GM23338 (cell line): ENCODE measurements at regions not wholly inside any gene's neighbourhood (a gene's known extent, or its start where the extent isn't known, plus 50 kb on each side); places are given as distances from the start of the nearest gene placed in this dataset.

ENCODE experiments used
- ATAC-seq: fragments of 200-7000 bp; cut with Tn5 transposase; 3 replicates; pipeline ENCODE4 v1.9.1; 2020
- DNase-seq: peaks from one replicate; pipeline ENCODE4 v3.0.0-alpha.2; 2015; ENCODE audit warnings: low spot score
- H2AFZ ChIP-seq: fragments of 200-600 bp; sonication (generic); 2 replicates; pipeline ENCODE4 v1.8.0; 2016; ENCODE audit warnings: antibody characterized with exemption, mild to moderate bottlenecking, moderate library complexity
- H3F3A ChIP-seq: fragments of 200-600 bp; sonication (generic); replicated peaks from 2 replicates; pipeline ENCODE4 v1.8.0; 2017; ENCODE audit warnings: antibody characterized with exemption, mixed run types, low read depth
- H3K27ac ChIP-seq: fragments of 200-600 bp; sonication (generic); 2 replicates; pipeline ENCODE4 v1.6.1; 2016; ENCODE audit warnings: low read depth
- H3K27me3 ChIP-seq: fragments of 200-600 bp; sonication (generic); 2 replicates; pipeline ENCODE4 v1.8.0; 2016; ENCODE audit warnings: mild to moderate bottlenecking, mixed run types, moderate library complexity; ENCODE audit not compliant: insufficient read depth
- H3K36me3 ChIP-seq: fragments of 200-600 bp; sonication (generic); 2 replicates; pipeline ENCODE4 v1.8.0; 2016; ENCODE audit warnings: mild to moderate bottlenecking; ENCODE audit not compliant: insufficient read depth
- H3K4me1 ChIP-seq: fragments of 200-600 bp; sonication (generic); 2 replicates; pipeline ENCODE4 v1.8.0; 2016; ENCODE audit warnings: mild to moderate bottlenecking, moderate library complexity; ENCODE audit not compliant: insufficient read depth
- H3K4me2 ChIP-seq: fragments of 200-600 bp; sonication (generic); 2 replicates; pipeline ENCODE4 v1.7.1; 2017; ENCODE audit warnings: mixed run types
- H3K4me3 ChIP-seq: fragments of 200-600 bp; sonication (generic); 2 replicates; pipeline ENCODE4 v1.6.1; 2016; ENCODE audit warnings: mixed run types
- H3K79me2 ChIP-seq: fragments of 200-600 bp; sonication (generic); replicated peaks from 2 replicates; pipeline ENCODE4 v1.8.0; 2017; ENCODE audit warnings: mild to moderate bottlenecking; ENCODE audit not compliant: insufficient read depth
- H3K9me2 ChIP-seq: fragments of 200-600 bp; sonication (generic); 2 replicates; pipeline ENCODE4 v1.8.0; 2017; ENCODE audit not compliant: insufficient read depth
- H4K20me1 ChIP-seq: fragments of 200-600 bp; sonication (generic); replicated peaks from 2 replicates; pipeline ENCODE4 v1.8.0; 2017; ENCODE audit warnings: mild to moderate bottlenecking; ENCODE audit not compliant: insufficient read depth
- H3K27ac Mint-ChIP-seq: 2 replicates; pipeline ENCODE4 v1.8.0; 2020; ENCODE audit warnings: inconsistent platforms, mild to moderate bottlenecking, moderate library complexity, mixed read lengths
- H3K27me3 Mint-ChIP-seq: 3 replicates; pipeline ENCODE4 v1.8.0; 2022; ENCODE audit warnings: low read depth, mild to moderate bottlenecking, moderate library complexity, mixed read lengths, inconsistent platforms; ENCODE audit not compliant: insufficient read depth, poor library complexity
- H3K36me3 Mint-ChIP-seq: 3 replicates; pipeline ENCODE4 v1.8.0; 2021; ENCODE audit warnings: low read depth, mild to moderate bottlenecking, inconsistent platforms, moderate library complexity, mixed read lengths
- H3K4me1 Mint-ChIP-seq: 3 replicates; pipeline ENCODE4 v1.8.0; 2020; ENCODE audit warnings: mild to moderate bottlenecking, inconsistent platforms, mixed read lengths
- H3K4me3 Mint-ChIP-seq: 3 replicates; pipeline ENCODE4 v1.8.0; 2021; ENCODE audit warnings: moderate library complexity, mild to moderate bottlenecking, inconsistent platforms, mixed read lengths
- H3K9me3 Mint-ChIP-seq: 3 replicates; pipeline ENCODE4 v1.8.0; 2020; ENCODE audit warnings: moderate library complexity, mild to moderate bottlenecking, inconsistent platforms, mixed read lengths
- CTCF ChIP-seq, 2 experiments: fragments of 200-600 bp in 1 of 2; sonication (generic) in 1 of 2; conservative IDR thresholded peaks; 2 replicates each; pipeline versions ENCODE4 v1.5.1 to v1.6.1; 2016 to 2017; ENCODE audit warnings: antibody characterized with exemption in 2 of 2, low read depth in 2 of 2, mild to moderate bottlenecking in 2 of 2, moderate library complexity in 1 of 2
- NANOG ChIP-seq: IDR thresholded peaks from 2 replicates; pipeline ENCODE4 v1.6.1; 2016; ENCODE audit warnings: antibody characterized with exemption, borderline replicate concordance
- ZNF331 ChIP-seq: fragments of 250-450 bp; sonication (Bioruptor Pico); IDR thresholded peaks from 2 replicates; pipeline ENCODE4 v1.5.0; 2020; ENCODE audit warnings: low read depth, mild to moderate bottlenecking, moderate library complexity
- TF ChIP-seq, protein P1 (sequence below): fragments of 250-450 bp; sonication (Bioruptor Pico); IDR thresholded peaks from 2 replicates; pipeline ENCODE4 v1.5.0; 2020; ENCODE audit warnings: mild to moderate bottlenecking, moderate library complexity

GRCh38 chr2:37568565-37568964, 102.9 kb downstream of the CDC42EP3 start:
- Mint-ChIP-seq H3K36me3 (no peaks in the 10 kb centered on the region), H3K27ac (no peak overlapping the region), H3K27me3 (no peaks in the 10 kb centered on the region), H3K4me1 (peaks cover 3% of the 10 kb centered on the region), H3K9me3 (peaks cover 3% of the 10 kb centered on the region; the same call in 1 of the 3 replicates), H3K4me3 (no peak overlapping the region)
- Histone ChIP-seq H3K27me3 (no peaks in the 10 kb centered on the region), H3K4me1 (no peaks in the 10 kb centered on the region), H3K27ac (no peak overlapping the region), H2AFZ (no peak overlapping the region), H3K4me2 (no peak overlapping the region), H3K79me2 (no peaks in the 10 kb centered on the region), H3K36me3 (no peaks in the 10 kb centered on the region), H3K9me2 (no peaks in the 10 kb centered on the region), H4K20me1 (no peaks in the 10 kb centered on the region), H3F3A (no peaks in the 10 kb centered on the region), H3K4me3 (no peak overlapping the region)
- no peak for ATAC-seq
- TF ChIP-seq NANOG (no peak), CTCF (conservative IDR thresholded peaks at IDR 0.05; ENCODE audit: low read depth in 2 of 2) (no peak), ZNF331 (CRISPR knock-in tag) (no peak)
- TF ChIP-seq, protein P1, sequence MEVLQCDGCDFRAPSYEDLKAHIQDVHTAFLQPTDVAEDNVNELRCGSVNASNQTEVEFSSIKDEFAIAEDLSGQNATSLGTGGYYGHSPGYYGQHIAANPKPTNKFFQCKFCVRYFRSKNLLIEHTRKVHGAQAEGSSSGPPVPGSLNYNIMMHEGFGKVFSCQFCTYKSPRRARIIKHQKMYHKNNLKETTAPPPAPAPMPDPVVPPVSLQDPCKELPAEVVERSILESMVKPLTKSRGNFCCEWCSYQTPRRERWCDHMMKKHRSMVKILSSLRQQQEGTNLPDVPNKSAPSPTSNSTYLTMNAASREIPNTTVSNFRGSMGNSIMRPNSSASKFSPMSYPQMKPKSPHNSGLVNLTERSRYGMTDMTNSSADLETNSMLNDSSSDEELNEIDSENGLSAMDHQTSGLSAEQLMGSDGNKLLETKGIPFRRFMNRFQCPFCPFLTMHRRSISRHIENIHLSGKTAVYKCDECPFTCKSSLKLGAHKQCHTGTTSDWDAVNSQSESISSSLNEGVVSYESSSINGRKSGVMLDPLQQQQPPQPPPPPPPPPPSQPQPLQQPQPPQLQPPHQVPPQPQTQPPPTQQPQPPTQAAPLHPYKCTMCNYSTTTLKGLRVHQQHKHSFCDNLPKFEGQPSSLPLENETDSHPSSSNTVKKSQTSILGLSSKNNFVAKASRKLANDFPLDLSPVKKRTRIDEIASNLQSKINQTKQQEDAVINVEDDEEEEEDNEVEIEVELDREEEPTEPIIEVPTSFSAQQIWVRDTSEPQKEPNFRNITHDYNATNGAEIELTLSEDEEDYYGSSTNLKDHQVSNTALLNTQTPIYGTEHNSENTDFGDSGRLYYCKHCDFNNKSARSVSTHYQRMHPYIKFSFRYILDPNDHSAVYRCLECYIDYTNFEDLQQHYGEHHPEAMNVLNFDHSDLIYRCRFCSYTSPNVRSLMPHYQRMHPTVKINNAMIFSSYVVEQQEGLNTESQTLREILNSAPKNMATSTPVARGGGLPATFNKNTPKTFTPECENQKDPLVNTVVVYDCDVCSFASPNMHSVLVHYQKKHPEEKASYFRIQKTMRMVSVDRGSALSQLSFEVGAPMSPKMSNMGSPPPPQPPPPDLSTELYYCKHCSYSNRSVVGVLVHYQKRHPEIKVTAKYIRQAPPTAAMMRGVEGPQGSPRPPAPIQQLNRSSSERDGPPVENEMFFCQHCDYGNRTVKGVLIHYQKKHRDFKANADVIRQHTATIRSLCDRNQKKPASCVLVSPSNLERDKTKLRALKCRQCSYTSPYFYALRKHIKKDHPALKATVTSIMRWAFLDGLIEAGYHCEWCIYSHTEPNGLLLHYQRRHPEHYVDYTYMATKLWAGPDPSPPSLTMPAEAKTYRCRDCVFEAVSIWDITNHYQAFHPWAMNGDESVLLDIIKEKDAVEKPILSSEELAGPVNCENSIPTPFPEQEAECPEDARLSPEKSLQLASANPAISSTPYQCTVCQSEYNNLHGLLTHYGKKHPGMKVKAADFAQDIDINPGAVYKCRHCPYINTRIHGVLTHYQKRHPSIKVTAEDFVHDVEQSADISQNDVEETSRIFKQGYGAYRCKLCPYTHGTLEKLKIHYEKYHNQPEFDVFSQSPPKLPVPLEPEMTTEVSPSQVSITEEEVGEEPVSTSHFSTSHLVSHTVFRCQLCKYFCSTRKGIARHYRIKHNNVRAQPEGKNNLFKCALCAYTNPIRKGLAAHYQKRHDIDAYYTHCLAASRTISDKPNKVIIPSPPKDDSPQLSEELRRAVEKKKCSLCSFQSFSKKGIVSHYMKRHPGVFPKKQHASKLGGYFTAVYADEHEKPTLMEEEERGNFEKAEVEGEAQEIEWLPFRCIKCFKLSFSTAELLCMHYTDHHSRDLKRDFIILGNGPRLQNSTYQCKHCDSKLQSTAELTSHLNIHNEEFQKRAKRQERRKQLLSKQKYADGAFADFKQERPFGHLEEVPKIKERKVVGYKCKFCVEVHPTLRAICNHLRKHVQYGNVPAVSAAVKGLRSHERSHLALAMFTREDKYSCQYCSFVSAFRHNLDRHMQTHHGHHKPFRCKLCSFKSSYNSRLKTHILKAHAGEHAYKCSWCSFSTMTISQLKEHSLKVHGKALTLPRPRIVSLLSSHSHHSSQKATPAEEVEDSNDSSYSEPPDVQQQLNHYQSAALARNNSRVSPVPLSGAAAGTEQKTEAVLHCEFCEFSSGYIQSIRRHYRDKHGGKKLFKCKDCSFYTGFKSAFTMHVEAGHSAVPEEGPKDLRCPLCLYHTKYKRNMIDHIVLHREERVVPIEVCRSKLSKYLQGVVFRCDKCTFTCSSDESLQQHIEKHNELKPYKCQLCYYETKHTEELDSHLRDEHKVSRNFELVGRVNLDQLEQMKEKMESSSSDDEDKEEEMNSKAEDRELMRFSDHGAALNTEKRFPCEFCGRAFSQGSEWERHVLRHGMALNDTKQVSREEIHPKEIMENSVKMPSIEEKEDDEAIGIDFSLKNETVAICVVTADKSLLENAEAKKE (CRISPR knock-in tag): no peak
- no peak for DNase-seq
